GM19025 (cell line): ENCODE measurements at regions not wholly inside any gene's neighbourhood (a gene's known extent, or its start where the extent isn't known, plus 50 kb on each side); places are given as distances from the start of the nearest gene placed in this dataset.
"Not testable (repeated sequence)": the region's sequence is repeated elsewhere in the genome, so short reads cannot be mapped to it uniquely, and the experiment has no call there.

Source experiments
- ATAC-seq: cut with Tn5 transposase; IDR thresholded peaks from one replicate; pipeline ENCODE4 v1.9.1; 2021; ENCODE audit warnings: mild to moderate bottlenecking, low read depth, moderate library complexity; ENCODE audit not compliant: unreplicated experiment

DNA sequence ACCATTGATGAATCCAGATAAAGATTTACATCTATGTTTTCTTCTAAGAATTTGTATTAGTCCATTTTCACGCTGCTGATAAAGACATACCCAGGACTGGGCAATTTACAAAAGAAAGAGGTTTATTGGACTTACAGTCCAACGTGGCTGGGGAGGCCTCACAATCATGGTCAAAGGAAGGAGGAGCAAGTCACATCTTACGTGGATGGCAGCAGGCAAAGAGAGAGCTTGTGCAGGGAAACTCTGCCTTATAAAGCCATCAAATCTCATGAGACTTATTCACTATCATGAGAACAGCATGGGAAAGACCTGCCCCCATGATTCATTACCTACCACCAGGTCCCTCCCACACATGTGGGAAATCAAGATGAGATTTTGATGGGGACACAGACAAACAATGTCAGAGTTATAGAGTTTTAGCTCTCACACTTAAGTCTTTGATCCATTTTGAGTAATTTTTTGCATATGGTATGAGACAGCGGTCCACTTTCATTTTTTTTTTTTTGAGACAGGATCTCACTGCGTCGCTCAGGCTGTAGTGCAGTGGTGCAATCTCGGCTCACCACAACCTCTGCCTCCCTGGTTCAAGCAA is 53.5 kb upstream of the JADE2 start:
- not testable (repeated sequence) for ATAC-seq

DNA sequence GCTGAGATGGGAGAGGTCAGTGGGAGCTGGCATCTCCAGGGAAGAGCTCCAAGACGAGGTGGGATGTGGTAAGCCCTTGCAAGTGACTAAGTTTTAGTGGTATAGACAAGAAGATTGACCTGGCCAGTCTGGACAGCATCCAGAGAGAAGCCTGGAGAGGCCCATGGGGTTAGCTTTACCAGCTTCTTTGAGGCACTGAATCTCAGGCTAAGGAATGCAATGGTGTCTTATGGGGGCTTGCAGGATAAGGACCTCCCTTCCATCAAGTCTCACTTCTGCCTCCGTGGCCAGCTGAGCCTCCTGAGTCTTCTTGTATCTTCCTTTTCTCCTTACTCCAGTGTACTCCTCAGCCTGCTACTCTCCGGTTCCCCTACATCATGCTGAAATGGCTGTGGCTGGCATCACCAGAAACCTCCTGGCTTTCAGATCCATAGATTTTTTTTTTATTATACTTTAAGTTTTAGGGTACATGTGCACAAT is 56.5 kb upstream of the JADE2 start:
- no peak for ATAC-seq

DNA sequence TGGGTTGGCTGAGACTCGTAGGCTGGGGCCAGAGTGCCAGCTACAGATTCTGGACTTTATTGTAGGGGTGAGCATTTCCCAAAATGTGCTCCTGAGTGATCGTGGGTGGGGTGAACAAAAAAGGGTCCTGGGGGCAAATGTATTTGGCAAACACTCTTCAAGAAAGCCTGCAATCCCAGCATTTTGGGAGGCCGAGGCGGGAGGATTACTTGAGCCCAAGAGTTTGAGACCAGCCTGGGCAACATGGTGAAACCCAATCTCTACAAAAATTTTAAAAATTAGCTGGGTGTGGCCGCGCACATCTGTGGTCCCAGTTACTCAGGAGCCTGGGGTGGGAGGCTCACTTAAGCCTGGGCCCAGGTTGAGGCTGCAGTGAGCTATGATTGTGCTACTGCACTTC is 55.5 kb upstream of the CDKN2AIPNL start:
- no peak for ATAC-seq

DNA sequence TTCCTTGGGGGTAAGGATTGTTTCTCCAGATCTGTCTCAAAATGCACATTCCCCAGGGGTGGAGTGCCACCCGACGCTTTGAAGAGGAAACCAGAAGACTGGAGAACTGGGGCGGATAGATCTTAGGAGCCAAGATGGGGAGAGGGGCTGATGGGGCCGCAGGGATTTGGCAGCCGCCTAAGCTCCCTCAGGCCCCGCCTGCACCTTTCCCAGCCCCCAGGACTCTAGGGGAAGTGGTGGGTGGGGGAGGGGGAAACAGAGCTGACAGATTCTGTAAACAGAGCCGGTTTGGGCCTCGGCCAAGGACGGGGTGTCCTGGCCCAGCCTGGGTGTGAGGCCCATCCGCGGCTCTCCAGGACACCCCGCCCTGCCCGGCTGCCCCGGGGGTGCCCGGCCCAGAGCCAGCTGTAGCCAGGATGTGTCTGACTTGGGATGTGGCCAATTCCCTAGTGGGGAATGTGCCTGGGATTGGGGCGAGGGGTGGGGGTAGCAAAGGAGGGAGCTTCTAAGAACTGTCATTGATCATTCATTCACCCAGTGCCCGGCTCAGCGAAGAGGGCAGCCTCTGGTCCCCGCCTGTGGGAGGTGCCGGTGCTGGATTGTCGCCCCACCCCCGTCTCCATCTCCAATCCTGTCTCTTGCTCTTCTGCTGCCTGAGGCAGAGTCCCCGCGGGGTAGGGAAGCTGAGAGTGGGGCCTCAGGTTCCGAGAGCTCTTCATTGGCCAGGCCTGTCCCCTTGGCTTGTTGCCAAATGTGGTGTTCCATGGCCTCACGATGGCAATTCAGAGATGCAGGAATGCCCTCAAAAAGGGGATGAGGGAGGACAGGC is 54.8 kb upstream of the CDKN2AIPNL start:
- ATAC-seq = peak; percentile 25

DNA sequence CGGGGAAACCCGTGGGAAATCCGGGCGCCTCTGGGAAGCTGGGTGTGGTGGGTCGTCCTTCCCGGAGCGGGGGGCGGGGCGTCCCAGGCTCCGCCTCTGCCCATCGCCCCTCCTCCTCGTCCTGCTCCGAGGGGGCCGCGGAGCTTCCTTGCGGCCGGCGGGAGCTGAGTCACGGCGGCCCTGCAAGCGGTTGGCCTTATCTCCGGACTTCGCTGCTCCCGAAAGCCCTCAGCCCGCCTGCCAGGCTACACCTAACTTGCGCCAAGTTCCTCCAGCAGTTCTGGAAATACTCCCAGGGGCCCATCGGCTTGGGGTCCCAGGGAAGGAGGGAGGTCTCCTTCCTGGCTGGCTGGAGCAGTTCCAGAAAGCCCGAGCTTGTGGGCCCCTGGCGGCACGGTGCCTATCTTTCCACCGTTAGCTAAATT is 54.1 kb upstream of the CDKN2AIPNL start:
- peak; percentile 82 for ATAC-seq

DNA sequence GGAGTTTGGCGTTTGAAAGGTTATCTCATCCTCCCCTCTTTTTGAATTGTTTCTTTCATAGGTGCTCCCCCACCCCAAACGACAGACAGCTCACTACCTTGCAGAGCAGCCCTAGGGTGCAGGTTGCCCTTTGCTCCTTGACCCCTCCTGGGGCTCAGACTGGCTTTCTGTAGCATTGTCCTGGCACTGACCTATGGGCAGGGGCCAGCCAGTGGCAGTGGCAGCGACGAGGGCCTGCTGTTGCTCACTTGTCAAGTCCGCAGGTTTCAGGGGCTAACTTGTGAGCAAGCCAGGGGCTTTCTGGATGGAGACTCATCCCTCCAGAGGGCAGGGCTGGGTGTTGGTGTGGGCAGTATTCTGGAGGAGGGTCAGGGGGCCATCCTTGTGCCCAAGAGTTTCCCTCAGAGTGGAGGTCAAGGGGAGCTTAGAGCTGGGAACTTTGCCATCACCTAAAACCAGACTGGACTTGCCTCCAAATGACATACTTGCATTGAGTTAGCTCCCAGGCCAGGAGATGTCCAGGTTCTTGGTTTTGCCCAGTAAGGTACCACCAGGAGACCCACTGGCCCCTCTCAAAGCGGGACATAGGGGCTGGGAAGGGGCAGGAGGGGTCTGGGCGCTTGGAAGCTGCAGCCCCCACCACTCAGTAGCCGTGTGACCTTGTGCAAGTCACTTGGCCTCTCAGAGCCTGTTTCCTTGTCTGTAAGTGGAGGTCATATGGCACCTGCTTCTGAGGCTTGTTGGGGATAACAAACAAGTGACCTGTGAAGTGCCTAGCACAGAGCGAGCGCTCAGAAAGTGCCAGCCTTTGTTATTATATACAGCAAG is 53.5 kb upstream of the CDKN2AIPNL start:
- ATAC-seq = peak; percentile 44

DNA sequence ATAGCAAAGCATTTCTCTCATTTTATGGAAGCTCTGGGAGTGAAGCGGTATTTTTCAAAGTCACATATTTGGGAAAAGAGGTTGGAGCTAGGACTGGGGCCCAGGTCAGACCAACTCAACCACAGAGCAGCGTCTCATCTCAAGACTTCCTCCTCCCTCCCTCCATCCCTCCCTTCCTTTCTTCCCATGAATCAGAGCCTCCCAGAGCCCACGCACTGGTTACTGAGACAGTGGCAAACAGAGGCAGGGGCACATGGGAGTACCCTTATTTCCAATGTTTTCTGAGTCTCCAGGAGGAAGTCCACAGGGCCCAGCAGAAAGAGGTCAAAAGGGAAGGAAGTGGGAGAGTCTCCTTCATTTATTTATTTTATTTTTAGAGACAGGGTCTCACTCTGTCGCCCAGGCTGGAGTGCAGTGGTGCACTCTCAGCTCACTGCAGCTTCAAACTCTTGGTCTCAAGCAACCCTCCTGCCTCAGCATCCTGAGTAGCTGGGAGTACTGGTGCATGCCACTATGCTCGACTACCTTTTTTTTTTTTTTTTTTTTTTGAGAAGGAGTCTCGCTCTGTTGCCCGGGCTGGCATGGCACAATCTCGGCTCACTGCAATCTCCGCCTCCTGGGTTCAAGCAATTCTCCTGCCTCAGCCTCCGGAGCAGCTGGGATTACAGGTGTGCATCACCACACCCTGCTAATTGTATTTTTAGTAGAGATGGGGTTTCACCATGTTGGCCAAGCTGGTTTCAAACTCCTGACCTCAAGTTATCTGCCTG is 52.5 kb upstream of the CDKN2AIPNL start:
- no peak for ATAC-seq

DNA sequence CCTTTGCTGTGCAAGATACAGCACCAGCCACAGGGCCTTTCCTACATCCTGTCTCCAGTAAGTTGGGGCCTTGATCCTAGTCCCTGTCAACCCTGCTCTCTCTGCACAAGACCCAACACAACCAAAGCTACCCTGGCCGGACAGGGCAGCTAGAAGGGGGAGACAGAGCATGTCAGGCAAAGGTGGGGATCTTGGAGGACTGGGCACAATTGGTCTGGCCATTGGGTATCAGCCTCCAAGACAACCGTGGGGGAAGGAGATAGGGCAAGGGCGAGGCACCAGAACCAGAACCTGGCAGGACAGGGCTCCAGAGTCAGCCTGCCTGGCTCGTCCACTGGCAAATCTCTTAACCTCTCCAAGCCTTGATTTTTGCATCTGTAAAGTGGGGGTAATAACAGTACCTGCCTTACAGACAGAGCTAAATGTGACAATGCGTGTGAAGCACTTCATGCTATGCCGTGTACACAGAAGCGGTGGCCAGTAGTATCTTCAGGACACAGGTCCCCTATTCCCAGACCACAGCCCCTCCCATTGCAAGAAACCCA is 51.6 kb upstream of the CDKN2AIPNL start:
- ATAC-seq = no peak

DNA sequence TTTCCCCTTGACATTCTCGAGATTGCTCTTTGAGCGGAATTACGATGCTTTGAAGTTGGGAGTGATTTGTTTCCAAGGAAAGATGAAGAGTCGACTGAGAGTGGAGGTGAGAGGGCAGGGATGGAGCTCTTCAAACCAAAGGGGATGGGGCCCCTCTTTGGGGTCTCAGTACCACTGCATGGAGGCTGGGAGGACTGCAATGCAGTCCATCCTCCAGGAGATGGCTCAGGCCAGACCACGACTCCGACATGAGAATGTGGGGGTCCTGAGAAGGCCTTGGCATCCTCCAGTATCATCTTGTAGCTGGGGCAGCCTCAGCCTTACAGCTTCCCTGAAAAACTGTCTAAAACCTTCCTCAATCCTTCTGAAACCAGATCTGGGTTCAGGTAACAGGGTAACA is 51.1 kb upstream of the CDKN2AIPNL start:
- no peak for ATAC-seq

DNA sequence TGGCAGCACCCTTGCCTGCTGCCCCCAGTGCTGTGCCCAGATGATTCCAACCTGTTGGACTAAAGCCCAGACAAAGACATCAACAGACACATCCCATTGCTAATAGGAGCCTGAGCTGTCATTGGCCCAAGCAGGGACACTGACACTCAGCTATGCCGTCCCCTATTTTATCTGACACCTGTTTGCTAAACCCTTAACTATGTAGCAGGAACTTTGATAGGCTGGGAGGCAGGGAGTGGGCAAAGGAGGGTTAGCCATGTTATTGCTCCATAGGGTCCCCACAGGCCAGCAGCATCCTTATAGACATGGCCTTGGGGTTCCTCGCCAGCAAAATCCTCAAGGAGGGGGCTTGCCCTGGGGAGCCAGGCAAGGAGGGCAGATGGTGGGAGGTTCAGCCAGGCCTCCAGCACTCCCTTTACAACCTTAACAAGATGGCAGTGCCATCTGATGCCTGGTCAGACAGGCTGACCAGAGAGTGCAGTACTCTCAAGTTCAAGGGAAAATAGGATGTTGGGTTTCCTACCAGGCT is 50.4 kb upstream of the CDKN2AIPNL start:
- no peak for ATAC-seq
